ENCODE measurements at regions not wholly inside any gene's neighbourhood (a gene's known extent, or its start where the extent isn't known, plus 50 kb on each side); places are given as distances from the start of the nearest gene placed in this dataset.

DNA sequence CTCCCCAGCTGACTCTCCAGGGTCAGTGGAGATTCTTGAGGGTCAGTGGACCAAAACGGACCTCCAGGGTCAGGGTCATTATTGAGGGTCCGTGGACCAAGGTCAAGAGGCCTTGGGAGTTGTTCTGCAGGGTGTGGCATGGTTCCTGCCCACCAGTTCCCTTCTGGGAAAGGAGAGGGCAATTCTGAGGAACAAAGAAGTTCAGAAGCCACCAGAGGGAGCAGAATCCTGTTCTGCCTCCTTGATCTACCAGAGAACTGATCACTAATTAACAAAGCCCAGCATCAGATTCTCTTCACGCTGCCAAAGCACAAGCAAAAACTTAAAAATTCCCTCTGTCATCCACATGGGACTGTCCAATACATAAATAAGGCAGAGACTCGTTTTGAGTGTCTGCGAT lies 263.4 kb downstream of the DHX35 start:
- no peak for TF ChIP-seq ZNF221 (tag by site-specific recombination; IDR thresholded peaks at IDR 0.05; ENCODE audit: borderline replicate concordance)
- no peak for TF ChIP-seq YY2 (tag by site-specific recombination; IDR thresholded peaks at IDR 0.05)
- TF ChIP-seq, protein P1, sequence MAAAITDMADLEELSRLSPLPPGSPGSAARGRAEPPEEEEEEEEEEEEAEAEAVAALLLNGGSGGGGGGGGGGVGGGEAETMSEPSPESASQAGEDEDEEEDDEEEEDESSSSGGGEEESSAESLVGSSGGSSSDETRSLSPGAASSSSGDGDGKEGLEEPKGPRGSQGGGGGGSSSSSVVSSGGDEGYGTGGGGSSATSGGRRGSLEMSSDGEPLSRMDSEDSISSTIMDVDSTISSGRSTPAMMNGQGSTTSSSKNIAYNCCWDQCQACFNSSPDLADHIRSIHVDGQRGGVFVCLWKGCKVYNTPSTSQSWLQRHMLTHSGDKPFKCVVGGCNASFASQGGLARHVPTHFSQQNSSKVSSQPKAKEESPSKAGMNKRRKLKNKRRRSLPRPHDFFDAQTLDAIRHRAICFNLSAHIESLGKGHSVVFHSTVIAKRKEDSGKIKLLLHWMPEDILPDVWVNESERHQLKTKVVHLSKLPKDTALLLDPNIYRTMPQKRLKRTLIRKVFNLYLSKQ (tag by site-specific recombination; IDR thresholded peaks at IDR 0.05; ENCODE audit: borderline replicate concordance), result no peak
- TF ChIP-seq ZBTB48 (tag by site-specific recombination; IDR thresholded peaks at IDR 0.05), result no peak
- TF ChIP-seq KLF1 (tag by site-specific recombination; IDR thresholded peaks at IDR 0.05), result no peak
- no peak for TF ChIP-seq ZNF138 (tag by site-specific recombination; IDR thresholded peaks at IDR 0.05; ENCODE audit: borderline replicate concordance)
- no peak for TF ChIP-seq ZNF558 (tag by site-specific recombination; IDR thresholded peaks at IDR 0.05)
- TF ChIP-seq, protein P2, sequence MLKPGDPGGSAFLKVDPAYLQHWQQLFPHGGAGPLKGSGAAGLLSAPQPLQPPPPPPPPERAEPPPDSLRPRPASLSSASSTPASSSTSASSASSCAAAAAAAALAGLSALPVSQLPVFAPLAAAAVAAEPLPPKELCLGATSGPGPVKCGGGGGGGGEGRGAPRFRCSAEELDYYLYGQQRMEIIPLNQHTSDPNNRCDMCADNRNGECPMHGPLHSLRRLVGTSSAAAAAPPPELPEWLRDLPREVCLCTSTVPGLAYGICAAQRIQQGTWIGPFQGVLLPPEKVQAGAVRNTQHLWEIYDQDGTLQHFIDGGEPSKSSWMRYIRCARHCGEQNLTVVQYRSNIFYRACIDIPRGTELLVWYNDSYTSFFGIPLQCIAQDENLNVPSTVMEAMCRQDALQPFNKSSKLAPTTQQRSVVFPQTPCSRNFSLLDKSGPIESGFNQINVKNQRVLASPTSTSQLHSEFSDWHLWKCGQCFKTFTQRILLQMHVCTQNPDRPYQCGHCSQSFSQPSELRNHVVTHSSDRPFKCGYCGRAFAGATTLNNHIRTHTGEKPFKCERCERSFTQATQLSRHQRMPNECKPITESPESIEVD (tag by site-specific recombination; IDR thresholded peaks at IDR 0.05), result no peak
- TF ChIP-seq, protein P3, sequence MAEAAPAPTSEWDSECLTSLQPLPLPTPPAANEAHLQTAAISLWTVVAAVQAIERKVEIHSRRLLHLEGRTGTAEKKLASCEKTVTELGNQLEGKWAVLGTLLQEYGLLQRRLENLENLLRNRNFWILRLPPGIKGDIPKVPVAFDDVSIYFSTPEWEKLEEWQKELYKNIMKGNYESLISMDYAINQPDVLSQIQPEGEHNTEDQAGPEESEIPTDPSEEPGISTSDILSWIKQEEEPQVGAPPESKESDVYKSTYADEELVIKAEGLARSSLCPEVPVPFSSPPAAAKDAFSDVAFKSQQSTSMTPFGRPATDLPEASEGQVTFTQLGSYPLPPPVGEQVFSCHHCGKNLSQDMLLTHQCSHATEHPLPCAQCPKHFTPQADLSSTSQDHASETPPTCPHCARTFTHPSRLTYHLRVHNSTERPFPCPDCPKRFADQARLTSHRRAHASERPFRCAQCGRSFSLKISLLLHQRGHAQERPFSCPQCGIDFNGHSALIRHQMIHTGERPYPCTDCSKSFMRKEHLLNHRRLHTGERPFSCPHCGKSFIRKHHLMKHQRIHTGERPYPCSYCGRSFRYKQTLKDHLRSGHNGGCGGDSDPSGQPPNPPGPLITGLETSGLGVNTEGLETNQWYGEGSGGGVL (tag by site-specific recombination; IDR thresholded peaks at IDR 0.05), result no peak
- no peak for TF ChIP-seq SCRT2 (tag by site-specific recombination; IDR thresholded peaks at IDR 0.05)
- TF ChIP-seq ZNF146 (tag by site-specific recombination; IDR thresholded peaks at IDR 0.05), result no peak
- Histone ChIP-seq H3K9me3 (ENCODE audit: control insufficient read depth, insufficient read depth, low read depth, low read length) (no peaks in the 10 kb centered on the region), H3K4me3 (ENCODE audit: low read depth, low read length) (no peak overlapping the region), H3K36me3 (ENCODE audit: control insufficient read depth in 2 of 2, insufficient read depth in 1 of 2, low read length in 2 of 2) (no peaks in the 10 kb centered on the region), H3K4me1 (ENCODE audit: control insufficient read depth, insufficient read depth, low read length) (no peaks in the 10 kb centered on the region), H3K27ac (ENCODE audit: extremely low read depth, low read depth, low read length) (no peak overlapping the region)
- ChIA-PET CTCF (no interaction called here), POLR2A (no interaction called here)

DNA sequence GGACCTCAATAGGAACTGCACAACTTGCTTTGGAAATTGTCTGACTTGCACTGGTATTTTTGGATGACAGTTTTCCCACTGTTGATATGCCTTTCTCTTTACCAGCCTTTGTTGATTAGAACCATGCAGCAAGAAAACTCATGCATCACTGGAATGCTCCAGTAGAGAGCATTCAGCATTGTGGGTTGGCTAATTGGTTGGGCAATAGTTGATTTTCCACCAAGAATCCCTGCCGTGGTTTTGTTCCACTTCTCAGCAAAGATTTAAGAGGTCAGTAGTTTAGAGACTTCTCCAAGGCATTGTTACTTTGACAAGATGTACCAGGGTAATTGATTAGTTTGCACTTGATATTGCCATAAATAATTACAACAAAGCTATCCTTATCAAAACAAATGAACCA lies 260.0 kb downstream of the DHX35 start:
- TF ChIP-seq ZXDB (tag by site-specific recombination; IDR thresholded peaks at IDR 0.05) (no peak), ZNF785 (tag by site-specific recombination; IDR thresholded peaks at IDR 0.05) (no peak), ZNF473 (tag by site-specific recombination; IDR thresholded peaks at IDR 0.05) (no peak), ZNF560 (tag by site-specific recombination; IDR thresholded peaks at IDR 0.05; ENCODE audit: borderline replicate concordance) (no peak), ZNF600 (tag by site-specific recombination; IDR thresholded peaks at IDR 0.05) (no peak), ZNF341 (tag by site-specific recombination; IDR thresholded peaks at IDR 0.05; ENCODE audit: low read depth) (no peak), WT1 (tag by site-specific recombination; IDR thresholded peaks at IDR 0.05) (no peak), ZNF629 (tag by site-specific recombination; IDR thresholded peaks at IDR 0.05) (no peak), ZNF114 (tag by site-specific recombination; IDR thresholded peaks at IDR 0.05) (no peak), ZFP41 (tag by site-specific recombination; IDR thresholded peaks at IDR 0.05; ENCODE audit: borderline replicate concordance) (no peak), ZNF623 (tag by site-specific recombination; IDR thresholded peaks at IDR 0.05) (no peak), ZNF777 (tag by site-specific recombination; IDR thresholded peaks at IDR 0.05; ENCODE audit: borderline replicate concordance) (no peak)
- no peaks in the 10 kb centered on the region for H3K36me3 ChIP-seq (ENCODE audit: control insufficient read depth in 2 of 2, insufficient read depth in 1 of 2, low read length in 2 of 2)
- H3K4me3 ChIP-seq (ENCODE audit: low read depth, low read length), result no peak overlapping the region
- ChIA-PET POLR2A (no interaction called here), CTCF (no interaction called here)
- no peaks in the 10 kb centered on the region for H3K4me1 ChIP-seq (ENCODE audit: control insufficient read depth, insufficient read depth, low read length)
- no peaks in the 10 kb centered on the region for H3K9me3 ChIP-seq (ENCODE audit: control insufficient read depth, insufficient read depth, low read depth, low read length)
- no peak overlapping the region for H3K27ac ChIP-seq (ENCODE audit: extremely low read depth, low read depth, low read length)

Data from HEK293 (cell line).